ENCODE measurements at regions not wholly inside any gene's neighbourhood (a gene's known extent, or its start where the extent isn't known, plus 50 kb on each side); places are given as distances from the start of the nearest gene placed in this dataset.
A peak's percentile ranks its signal among the peaks of the same experiment; 100 is the strongest.

DNA sequence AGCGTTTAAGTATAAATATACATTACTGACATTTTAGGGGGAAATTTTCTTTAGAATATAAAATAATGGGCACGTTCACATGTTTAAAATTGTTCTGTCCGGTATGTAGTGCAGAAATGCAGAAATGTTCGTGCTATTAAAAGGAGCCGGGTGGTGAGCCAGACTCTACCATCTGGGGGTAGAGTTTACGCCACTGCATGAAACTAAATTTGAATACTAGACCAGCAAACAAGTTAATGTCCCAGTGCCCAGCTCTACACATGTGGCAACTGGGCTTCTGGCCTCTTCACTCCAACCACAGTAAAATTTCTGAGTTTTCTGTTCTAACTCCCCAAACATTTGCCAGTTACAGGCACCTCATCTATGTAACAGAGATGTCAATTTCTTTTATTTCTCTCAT, 1453.3 kb upstream of the TENM3 start:
- in situ Hi-C loops (cut with HindIII; ENCODE audit: low pct_ligation_motif_present, low pct_unique_long_range_greater_than_20kb, low sequenced_read_pairs), result no loop called here
- DNase-seq, result no peak

DNA sequence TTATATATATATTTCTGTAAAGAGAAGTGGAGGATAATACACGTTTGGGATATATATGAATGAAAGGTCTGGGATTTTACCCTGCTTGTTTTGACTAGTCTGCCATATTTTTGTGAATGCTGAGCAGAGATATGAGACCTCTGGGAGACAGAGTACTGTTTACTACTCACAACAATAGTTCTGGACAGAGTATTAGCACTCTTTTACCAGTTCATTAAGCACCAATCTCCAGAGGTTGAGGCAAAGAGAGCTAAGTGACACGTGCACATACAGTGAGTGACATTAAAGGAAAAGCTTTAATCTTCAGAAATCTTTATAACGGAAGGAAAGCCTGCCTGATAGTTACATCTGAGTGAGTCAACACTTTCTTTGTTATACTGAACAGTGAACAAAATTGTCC, 1452.7 kb upstream of the TENM3 start:
- in situ Hi-C loops (cut with HindIII; ENCODE audit: low pct_ligation_motif_present, low pct_unique_long_range_greater_than_20kb, low sequenced_read_pairs), result no loop called here

DNA sequence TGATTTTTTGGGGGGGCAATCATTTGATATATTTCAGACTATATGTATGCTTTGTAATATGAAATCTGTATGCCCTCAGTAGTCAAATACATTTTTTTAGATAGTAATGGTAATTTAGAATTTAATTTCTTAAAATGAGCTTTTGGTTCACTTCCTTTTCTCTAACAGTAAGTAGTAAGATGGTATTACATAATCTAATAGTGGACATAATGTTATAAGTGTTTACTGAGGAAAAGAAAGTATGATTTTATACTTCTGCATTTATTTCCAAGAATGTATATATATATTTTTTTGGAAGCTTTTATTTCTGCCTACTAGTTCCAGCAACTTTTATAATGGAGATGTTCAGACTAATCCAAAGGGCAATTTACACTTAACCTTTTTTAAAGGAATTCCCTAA, 1450.7 kb upstream of the TENM3 start:
- no peak for DNase-seq
- in situ Hi-C loops (cut with HindIII; ENCODE audit: low pct_ligation_motif_present, low pct_unique_long_range_greater_than_20kb, low sequenced_read_pairs), result no loop called here

More for the DNA sequence above, 1452.7 kb upstream of the TENM3 start:
- DNase-seq, result no peak

DNA sequence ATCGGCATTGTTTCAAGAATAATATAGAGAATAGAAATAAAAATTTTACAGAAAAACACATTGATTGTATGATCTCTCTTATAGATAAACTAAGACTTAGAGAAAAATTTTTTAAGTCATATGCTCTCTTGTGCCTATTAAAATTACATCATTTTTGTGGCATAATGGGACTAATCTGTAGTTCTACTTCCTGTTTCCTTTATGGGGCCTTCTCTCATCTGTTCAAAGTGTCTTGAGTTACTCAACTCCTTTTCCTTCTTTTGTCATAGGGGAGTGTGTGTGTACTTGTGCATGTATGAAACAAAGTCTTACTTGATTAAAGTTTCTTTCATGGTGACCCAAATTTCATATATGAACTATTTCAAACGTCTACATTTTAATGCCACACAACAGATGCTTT, 1448.9 kb upstream of the TENM3 start:
- in situ Hi-C loops (cut with HindIII; ENCODE audit: low pct_ligation_motif_present, low pct_unique_long_range_greater_than_20kb, low sequenced_read_pairs), result no loop called here

DNA sequence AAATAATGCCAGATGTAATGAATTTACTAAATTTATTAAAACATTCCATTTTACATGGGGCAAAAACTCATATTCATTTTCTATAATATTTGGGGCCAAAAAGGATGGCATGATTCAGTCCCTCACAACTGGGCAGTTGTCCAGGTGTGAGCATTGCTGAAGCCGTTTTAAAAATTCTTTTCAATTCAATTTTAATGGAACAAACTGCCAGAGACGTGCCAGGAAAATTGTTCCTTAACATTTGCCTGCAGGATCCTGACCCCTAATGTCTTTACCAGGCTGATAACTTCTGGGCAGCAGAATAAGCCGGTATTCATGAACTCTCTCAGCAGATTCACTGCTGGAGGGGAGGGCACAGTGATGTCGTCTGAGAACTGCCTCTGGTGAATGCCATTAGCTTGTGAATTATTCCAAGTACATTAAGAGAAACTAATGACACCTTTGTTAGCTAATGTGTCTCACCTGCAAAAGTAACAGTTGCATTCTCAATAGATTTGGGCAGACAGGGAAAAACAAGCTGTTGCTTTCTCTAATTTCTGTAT, 1445.1 kb upstream of the TENM3 start:
- no peak for DNase-seq
- in situ Hi-C loops (cut with HindIII; ENCODE audit: low pct_ligation_motif_present, low pct_unique_long_range_greater_than_20kb, low sequenced_read_pairs), result no loop called here

More for the DNA sequence above, 1448.9 kb upstream of the TENM3 start:
- no peak for DNase-seq

DNA sequence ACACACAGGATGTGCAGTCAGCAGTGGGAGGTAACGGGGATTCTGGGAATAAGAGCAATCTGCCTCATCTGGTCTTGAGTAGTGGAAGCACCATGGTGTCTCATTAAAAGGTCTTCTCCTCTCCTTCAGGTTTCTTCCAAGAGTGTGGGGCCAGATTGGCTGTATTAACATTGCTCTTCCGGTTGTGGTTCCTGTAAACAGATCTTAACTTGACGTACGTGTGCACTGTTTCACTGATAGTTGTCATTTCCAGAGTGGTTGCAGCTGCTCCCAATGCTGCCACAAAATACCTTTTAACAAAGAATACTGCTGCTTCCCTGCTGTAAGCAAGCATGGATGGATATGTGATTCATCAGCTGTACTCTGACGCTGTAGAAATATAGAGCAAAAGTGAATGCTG, 1443.4 kb upstream of the TENM3 start:
- in situ Hi-C loops (cut with HindIII; ENCODE audit: low pct_ligation_motif_present, low pct_unique_long_range_greater_than_20kb, low sequenced_read_pairs), result no loop called here
- DNase-seq, result no peak

DNA sequence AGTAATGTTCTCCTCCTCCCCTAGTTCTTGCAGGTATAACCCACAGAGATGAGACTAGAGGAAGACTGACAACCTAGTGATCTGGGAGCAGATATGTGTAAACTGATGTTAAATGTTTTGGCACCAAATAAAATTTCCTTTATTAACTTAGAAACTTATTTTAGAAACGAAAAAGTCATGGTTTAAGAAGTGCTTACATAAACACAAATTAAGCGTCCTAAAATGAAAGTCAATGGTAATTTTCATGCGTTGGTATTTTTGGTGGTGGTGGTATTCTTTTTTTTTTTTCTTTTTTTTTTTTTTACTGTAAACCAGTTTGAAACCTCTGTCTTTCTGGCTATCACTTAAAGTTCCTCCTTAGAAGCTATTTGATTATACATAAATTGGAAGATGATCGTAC, 1438.1 kb upstream of the TENM3 start:
- no peak for DNase-seq
- in situ Hi-C loops (cut with HindIII; ENCODE audit: low pct_ligation_motif_present, low pct_unique_long_range_greater_than_20kb, low sequenced_read_pairs), result no loop called here

DNA sequence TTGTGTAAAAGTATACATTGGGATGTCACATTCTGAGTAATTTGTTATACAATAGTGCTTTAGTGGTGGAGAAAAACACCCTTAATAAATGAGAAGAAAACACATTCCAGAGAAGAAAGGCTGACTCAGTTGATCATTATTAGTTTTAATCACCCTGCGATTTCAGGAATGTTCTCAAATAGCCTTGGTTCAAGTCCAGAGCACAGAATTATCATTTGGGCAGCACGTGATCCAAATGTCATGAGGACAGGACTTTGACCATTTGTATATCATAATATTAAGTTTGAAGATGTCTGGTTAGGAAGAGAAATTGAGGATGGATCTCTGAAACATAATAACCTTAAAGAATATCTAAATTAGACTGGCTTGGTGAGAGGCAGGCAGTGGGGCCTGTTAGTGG, 1434.3 kb upstream of the TENM3 start:
- in situ Hi-C loops (cut with HindIII; ENCODE audit: low pct_ligation_motif_present, low pct_unique_long_range_greater_than_20kb, low sequenced_read_pairs), result no loop called here
- no peak for DNase-seq

DNA sequence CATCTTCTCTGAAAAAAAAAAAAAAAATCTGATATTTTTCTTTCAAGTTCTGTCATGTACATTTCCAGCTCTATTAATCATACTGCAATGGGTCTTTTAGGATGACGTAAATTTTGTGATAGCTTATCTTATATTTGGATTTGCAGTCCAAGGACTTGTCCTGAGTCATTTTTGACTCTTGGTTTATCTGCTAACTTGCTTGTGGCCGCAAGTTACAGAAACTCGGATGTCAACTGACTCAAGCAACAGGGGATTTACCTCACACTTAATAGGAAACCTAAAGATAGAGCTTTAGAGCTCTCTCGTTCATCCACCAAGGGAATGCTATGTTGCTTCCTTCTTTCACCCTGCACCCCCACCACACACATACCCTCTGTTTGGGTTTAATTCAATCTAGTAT, 1433.8 kb upstream of the TENM3 start:
- in situ Hi-C loops (cut with HindIII; ENCODE audit: low pct_ligation_motif_present, low pct_unique_long_range_greater_than_20kb, low sequenced_read_pairs), result no loop called here
- DNase-seq, result no peak

DNA sequence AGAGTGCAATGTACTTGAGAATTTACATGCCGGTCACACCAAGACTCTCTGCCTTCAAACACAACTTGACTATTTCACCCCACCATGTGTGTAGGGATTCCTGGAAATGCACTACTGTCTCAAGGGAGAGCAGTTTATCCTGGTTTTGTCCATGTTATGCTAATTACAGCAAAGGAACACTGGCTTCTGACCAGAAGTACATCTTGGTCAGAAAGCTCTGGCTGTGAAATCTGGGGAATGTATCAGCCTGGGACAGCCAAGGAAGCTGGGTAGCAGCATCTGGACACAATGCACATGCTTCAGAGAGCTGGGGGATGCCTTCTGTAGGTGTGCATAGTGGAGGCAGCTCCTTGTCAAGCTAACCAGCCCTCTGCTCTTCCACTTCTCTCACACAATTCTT, 1432.6 kb upstream of the TENM3 start:
- no peak for DNase-seq
- in situ Hi-C loops (cut with HindIII; ENCODE audit: low pct_ligation_motif_present, low pct_unique_long_range_greater_than_20kb, low sequenced_read_pairs), result no loop called here

DNA sequence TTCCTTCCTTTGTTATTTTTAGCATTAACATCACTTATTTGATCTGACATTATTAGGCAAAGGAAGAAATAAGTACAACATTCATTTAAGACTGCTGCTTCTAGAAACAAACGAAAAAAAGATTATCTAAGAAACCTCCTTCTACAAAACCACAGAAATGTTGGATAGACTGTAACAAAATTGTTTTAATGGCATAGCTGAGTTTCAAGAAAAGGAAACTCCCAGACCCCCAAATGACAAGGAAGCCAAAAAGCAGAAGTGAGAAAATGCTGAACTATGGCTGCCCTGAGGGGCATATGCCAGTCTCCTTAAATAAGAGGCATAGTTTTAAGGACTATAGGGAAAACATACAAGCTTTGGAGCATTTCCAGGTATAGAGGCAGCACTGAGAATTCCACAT, 1431.6 kb upstream of the TENM3 start:
- in situ Hi-C loops (cut with HindIII; ENCODE audit: low pct_ligation_motif_present, low pct_unique_long_range_greater_than_20kb, low sequenced_read_pairs), result no loop called here
- DNase-seq, result no peak

DNA sequence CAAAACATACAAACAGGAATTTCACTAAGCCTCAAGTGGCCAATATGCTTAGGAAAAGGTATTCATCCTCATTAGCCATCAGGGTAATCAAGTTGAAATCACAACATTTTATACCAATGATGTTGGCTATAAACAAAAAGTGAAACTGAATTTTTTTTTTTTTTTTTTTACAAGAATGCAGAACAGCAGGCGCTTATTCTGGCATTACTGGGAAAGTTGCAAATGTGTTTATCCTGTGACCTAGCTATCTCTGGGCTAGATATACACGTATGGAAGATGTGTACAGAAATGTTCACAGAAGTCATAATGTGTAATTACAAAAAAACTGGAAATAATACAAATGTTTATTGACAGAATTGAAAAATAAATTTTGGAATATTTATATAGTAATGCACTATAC, 1430.4 kb upstream of the TENM3 start:
- in situ Hi-C loops (cut with HindIII; ENCODE audit: low pct_ligation_motif_present, low pct_unique_long_range_greater_than_20kb, low sequenced_read_pairs), result no loop called here
- no peak for DNase-seq

DNA sequence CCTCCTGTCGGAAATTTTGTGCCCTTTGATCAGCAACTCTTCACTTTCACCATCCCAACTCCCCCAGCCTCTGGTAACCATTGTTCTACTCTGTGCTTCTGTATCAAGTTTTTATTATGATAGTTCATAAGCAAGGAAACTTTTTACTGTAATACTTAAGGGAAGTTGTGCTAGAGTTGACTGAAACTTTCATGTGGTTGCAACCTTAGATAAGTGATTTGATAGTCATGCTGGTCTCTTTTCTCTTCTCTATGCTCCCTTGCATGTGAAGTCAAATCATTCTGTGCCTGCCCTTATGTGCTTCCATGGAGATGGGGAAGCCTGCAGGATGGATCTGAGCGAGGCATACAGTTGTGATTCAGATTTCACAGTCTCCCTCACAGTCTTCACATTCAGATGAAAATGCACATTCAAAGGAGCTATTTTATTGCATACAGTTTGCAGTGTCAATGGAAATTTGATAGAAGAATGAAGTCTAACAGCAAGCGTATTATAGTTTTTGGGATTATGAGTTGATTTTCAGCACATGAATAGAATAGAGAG, 1428.3 kb upstream of the TENM3 start:
- in situ Hi-C loops (cut with HindIII; ENCODE audit: low pct_ligation_motif_present, low pct_unique_long_range_greater_than_20kb, low sequenced_read_pairs), result no loop called here
- DNase-seq, result no peak

DNA sequence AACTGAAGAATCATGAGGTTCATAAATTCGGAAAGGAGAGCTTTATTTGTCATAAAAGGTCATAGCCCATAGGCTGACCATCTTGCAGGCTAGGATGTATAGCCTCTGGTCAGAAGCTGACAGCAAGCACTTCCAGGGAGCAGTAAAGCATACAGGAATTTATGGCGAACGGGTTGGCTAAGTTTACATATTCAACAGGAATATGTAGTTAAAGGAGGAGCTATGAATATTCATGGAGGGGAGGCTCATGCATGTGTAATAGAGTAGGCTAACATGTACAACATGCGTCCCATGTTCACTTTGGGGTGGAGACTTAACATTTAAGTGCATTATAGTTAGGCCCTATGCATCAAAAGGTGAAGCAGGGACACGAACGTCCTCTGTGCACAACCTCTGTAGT, 1425.7 kb upstream of the TENM3 start:
- no peak for DNase-seq
- in situ Hi-C loops (cut with HindIII; ENCODE audit: low pct_ligation_motif_present, low pct_unique_long_range_greater_than_20kb, low sequenced_read_pairs), result no loop called here

DNA sequence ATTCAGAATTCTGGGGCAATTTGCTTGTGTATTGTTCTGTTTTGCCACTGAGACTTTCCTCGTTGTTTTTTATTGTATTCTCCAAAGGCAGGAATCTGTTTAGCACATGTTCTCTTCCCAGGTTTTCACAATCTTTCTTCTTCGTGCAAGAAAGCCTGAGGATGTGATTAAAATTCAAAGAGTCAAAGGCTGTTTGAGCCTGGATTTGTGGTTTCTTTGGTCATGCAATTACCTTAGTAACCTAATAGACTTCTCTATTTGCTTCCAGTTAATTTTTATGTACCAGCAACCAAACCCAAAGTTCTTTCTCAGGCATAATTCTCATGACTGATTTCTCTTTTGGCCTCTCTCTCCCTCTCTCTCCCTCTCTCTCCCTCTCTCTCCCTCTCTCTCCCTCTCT, 1420.1 kb upstream of the TENM3 start:
- in situ Hi-C loops (cut with HindIII; ENCODE audit: low pct_ligation_motif_present, low pct_unique_long_range_greater_than_20kb, low sequenced_read_pairs), result no loop called here

DNA sequence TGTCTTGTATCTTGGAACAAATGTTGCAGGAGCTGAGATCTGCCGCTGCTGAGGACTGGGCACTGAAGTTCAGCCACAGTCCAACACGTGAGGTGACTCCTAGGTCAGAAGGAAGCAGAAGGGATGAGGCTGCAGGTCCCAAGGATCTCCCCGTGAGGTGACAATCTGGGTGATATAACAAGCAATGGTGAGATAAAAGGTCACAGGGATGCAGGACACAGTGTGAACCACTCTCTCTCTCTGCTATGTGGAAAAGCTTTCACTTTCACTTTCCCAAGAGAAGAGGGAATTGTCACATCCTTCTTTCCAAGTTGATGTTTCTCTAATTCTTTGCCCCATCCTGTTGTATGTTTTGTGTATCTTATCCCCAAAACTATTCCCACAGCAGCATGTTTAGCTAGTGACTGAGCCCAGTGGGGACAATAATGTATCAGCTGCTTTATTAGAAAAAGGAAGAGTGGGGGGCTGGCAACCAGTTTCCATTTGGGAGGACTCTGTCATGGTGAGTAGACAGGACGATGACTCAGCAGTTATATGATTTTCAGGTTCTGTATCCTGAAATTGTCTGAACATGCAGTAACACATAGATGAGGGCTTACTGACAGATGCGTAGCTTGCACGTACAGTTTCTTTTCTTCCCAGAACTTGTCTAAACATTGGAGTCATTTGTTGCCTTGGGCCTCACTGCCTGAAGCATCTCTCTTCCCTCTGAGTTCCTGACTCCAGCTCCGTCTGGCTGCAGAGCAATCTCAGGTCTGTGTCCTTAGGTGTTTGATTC, 1415.8 kb upstream of the TENM3 start:
- DNase-seq, result peak; percentile 33
- in situ Hi-C loops (cut with HindIII; ENCODE audit: low pct_ligation_motif_present, low pct_unique_long_range_greater_than_20kb, low sequenced_read_pairs), result no loop called here

More for the DNA sequence above, 1420.1 kb upstream of the TENM3 start:
- DNase-seq, result no peak

DNA sequence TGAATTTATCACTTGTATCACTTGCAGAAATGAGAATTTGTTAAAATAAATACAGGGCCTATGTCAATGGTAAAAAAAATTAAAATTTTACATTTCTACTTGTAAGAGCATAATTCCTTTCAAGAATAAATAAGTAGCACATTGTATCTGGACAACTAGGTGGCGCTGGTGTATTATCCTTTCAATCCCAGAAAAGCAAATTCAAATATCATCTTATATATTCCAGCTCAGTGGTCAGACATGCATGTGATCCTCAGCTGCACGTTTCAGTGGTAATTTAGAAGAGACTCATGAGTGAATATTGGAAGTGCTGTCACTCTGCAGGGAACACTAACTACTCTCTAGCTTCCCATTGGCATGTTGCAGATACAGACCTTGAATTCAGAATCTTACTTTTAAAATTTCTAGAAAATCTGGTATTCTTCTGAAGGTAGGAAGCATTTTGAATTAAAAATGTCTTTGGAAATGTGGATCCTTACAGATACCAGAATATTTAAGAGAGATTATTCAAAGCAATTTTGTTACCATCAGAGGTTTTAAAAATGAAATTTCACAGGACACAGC, 1414.7 kb upstream of the TENM3 start:
- in situ Hi-C loops (cut with HindIII; ENCODE audit: low pct_ligation_motif_present, low pct_unique_long_range_greater_than_20kb, low sequenced_read_pairs), result no loop called here
- DNase-seq, result peak; percentile 60

DNA sequence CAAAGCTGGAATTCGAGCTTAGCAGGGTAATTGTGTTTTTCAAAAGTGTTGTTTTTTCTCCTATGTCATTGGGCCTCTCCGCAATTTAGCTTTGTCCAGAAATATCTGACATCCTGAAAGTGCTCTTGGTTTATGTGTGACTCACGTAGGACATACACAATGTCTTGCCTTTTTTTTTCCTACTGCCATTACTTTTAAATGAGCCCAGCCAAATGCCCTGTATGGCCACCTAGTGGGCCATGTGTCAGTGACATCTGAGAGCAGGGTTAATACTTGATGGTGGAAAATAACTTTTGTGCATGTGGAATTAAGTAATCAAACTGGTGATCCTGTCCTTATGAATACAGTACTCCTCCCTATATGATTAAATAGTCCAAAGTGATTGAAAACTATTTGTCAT, 1411.1 kb upstream of the TENM3 start:
- no peak for DNase-seq
- in situ Hi-C loops (cut with HindIII; ENCODE audit: low pct_ligation_motif_present, low pct_unique_long_range_greater_than_20kb, low sequenced_read_pairs), result no loop called here

DNA sequence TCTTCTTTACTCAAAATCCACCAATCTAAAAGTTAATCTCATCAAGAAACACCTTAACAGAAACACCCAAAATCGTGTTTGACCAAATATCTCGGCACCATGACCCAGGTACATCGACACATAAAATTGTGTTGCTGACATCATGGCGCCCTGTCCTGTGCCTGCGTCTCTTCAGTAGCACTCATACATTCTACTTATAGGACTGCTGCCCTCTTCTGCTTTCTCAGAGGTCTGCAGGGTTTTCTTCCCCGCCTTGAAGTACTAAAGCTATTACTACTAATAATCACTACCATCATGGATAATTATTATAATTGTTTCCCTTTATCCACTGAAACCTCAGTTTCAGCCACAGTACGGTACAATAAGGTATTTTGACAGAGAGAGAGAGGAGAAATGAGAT, 1403.1 kb upstream of the TENM3 start:
- in situ Hi-C loops (cut with HindIII; ENCODE audit: low pct_ligation_motif_present, low pct_unique_long_range_greater_than_20kb, low sequenced_read_pairs), result no loop called here

More for the DNA sequence above, 1403.1 kb upstream of the TENM3 start:
- DNase-seq, result no peak
